Fibroblast of skin of right quadriceps (primary cell): ENCODE measurements at regions not wholly inside any gene's neighbourhood (a gene's known extent, or its start where the extent isn't known, plus 50 kb on each side); places are given as distances from the start of the nearest gene placed in this dataset.

Source experiments
- DNase-seq: peaks from one replicate; pipeline ENCODE4 v3.0.0-alpha.2; 2013

DNA sequence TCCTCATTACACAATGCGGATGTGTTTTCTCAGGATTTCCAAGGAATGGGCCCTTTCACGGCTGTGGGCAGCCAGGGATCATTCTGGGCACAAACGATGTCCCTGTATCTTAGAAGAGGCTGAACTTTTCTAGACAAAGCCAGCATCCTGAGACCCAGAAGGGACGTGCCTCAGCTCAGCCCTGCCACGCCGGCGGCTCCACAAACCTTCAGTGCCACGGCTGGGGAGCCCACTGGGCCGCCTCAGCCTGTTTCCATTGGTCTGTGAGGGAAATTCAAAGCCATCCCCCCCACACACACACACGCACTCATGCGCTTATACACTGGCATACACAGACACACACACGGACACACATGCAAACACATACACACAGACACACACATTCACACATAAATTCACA lies 344.9 kb upstream of the MKI67 start:
- DNase-seq = no peak

GRCh38 chr10:128472196-128472595 lies 346.0 kb upstream of the MKI67 start:
- no peak for DNase-seq

DNA sequence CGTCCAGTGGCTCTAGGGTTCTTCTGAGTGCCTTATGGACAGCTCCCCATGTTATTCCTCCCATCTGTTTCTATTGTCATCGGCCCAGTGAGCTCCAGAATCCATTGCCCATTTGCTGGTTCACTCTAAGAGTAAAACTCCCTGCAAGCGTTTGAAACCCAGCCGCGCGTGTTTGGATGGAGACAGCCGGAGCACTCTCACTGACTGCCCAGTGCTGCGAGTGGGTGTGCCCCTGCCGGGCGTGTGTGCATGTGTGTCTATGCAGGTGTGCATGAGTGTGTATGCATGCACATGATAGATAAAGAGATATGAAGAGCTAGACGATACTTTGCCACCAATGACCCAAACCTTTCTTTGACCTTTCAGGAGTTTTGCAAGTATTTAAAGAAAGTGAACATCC lies 347.2 kb upstream of the MKI67 start:
- DNase-seq = no peak

- no peak for DNase-seq
Measured at GRCh38 chr10:128473911-128474310, 347.7 kb upstream of the MKI67 start.

- no peak for DNase-seq
Measured at GRCh38 chr10:128474571-128474970, 348.3 kb upstream of the MKI67 start.

DNA sequence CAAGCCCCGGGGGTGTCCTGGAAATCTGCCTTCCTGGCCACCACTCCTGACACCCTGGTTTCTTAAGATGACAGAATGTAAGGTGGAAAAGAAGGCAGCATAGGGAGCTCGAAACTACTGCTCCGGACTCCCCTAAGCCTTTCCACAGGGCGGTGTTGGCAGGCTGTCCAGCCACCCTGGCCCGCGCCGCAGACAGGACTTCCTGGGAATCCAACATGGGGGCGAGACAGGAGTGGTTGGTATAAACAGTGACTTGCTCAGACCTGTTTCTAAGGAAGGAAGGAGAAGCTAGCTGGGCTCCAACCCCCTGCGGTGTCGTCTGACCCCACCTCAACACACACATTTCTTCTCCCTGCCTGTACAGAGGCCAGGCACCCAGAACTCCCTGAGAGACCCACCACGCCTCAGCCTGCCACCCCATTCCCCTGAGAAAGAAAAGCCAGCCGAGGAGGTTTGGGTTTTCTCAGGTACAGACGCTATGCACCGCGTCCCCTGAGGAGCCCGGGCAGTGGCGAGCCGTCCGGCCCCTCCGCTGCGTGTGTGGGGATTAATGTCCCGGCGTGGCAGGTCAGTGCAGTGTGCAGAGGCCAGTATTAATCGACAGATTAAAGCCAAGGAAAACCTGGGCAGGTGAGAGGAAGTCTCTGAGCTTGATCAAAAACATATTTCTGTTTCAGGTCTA lies 349.6 kb upstream of the MKI67 start:
- DNase-seq = no peak

GRCh38 chr10:128476368-128476725 lies 350.1 kb upstream of the MKI67 start:
- DNase-seq = no peak

DNA sequence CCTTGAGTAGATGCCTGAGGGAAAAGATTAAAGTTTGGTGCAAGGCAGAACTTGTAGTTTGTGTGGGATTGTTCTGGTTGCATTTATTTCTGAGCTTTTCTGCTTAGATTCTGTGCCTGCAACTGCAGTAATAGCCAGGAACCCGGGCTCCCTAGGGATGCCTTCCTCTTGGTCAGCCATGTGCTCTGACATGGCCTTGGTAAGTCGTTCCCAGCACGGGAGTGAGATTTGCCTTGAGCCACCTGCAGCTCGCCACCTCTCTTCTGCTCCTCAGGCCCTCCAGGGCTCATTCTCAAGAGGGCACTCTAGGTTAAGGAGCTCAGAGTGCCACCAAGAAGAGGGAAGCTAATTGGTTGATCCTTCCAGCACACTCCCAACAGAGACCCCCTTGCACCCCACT lies 350.6 kb upstream of the MKI67 start:
- DNase-seq = no peak

DNA sequence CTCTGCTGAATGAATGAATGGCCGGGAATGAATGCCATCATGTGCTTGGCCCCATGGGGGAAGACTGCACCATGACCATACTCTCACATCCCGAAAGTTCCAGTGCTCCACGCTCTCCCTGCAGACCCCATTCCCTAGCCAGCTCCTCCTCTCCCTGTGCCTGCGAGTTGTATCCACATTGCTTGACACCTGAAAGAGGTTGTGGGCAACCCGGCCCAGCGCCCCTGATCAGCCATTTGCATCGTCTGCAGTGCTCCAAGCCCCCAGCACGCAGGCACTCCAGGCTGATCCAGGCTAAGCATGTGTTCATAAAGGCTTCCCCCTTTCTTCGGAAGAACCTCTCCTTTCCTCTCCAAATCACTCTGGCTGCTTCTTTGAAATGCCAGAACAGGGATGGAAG lies 354.4 kb upstream of the MKI67 start:
- no peak for DNase-seq

- no peak for DNase-seq
Measured at GRCh38 chr10:128481152-128481840, 355.1 kb upstream of the MKI67 start.

DNA sequence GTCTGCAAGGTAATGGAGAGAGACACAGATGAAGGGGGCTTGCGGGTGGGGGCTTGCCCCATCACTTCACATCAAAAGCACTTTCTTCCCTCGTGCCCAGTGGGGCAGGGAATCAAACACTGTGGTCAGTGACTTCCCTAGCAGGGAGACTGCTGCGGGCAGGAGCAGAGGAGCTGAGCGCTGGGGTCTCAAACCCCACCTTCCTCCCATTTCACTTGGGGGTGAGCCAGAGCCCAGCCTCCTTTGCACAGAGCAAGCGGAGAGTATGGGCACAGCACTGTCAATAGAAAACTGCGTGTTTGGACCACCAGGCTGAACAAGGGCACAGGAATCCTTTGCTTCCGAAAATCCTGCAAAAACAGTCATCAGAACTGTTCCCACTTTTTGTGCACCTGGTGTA lies 355.8 kb upstream of the MKI67 start:
- DNase-seq = no peak

DNA sequence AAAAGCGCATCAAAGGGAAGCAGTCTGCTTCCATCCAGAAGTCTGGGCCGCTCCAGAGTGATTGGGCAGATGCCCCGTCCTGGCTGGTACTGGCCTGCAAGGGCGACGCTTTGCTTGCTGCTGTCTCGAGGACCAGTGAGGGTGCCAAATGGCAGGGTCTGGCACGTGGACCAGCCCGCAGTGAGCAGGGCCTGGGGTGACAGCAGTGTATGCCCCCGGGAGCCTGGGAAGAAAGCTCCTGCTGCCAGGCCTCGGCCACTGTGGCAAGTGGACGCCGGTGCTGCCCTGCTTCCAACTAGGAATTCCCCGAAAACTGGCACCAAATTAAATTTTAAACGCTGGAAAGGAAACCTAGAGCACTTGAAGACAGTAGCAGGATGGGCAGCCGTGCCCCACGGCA lies 357.0 kb upstream of the MKI67 start:
- no peak for DNase-seq

- DNase-seq = no peak
Measured at GRCh38 chr10:128484041-128484440, 357.8 kb upstream of the MKI67 start.

DNA sequence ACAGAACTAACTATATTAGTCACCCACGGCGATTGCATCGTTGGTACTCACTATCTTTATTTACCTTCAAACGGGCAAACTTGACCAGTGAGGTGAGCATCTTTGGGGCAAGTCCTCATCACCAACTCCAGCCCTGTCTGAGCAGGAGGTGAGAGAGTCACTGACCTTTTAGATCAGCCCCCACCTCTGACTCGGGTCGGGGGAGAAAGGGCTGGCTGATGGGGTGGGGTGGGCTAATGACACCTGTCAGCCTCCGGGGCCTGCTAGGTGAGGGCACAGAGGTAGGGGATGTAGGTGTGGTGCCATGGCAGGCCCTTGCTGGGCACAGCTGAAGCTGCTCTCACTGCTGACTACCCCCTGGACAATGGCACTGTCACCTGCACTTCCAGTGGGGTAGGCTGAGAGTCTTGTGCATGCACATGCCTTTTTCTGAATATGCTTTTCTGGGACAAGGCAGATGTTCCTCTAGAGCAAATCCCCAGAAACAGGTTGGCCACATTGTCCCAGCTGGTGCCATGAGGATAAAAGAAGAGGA lies 359.5 kb upstream of the MKI67 start:
- no peak for DNase-seq

DNA sequence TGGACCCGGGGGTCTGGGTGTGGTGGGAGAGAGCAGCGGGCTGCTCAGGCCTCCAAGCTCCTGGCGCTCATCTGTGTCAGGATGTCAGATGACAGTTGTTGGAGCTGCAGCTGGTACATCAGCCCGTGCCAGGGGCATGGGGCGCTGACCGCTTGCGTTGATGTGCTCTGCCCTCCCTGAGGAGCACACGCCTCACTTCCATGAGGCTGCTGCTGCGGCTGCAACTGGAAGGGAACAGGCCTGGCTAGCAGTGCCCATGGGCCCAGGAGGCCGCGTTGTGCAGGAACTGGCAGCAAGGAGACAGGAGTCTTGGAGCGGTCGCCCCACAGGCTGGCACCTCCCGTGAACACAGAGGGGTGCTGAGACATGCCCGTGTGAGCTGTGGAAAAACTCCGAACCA lies 361.3 kb upstream of the MKI67 start:
- no peak for DNase-seq

- DNase-seq = no peak
Measured at GRCh38 chr10:128489324-128490247, 363.4 kb upstream of the MKI67 start.

DNA sequence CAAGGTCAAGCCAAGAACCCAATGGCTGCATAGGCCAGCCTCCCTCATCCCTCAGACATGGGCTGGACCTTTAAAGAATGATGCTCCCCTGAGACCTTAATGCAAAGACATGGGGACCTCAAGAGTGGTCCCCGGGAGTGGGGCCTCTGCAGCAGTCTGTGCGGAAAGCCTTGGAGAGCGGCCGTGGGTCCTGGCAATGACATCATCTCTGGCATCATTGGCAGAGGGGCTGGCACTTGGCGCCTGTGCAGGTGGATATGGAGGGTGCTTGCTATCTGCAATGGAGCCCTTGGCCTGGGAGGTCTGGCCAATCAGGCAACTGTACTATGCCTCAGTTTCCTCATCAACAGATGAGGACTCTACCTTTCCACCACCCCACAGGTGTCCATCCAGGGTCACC lies 365.5 kb upstream of the MKI67 start:
- no peak for DNase-seq

- no peak for DNase-seq
Measured at GRCh38 chr10:128493811-128494210, 367.6 kb upstream of the MKI67 start.

- no peak for DNase-seq
Measured at GRCh38 chr10:128494665-128495064, 368.4 kb upstream of the MKI67 start.

GRCh38 chr10:128497660-128498377 lies 371.6 kb upstream of the MKI67 start:
- DNase-seq = no peak

- DNase-seq = no peak
Measured at GRCh38 chr10:128498378-128498730, 372.1 kb upstream of the MKI67 start.

DNA sequence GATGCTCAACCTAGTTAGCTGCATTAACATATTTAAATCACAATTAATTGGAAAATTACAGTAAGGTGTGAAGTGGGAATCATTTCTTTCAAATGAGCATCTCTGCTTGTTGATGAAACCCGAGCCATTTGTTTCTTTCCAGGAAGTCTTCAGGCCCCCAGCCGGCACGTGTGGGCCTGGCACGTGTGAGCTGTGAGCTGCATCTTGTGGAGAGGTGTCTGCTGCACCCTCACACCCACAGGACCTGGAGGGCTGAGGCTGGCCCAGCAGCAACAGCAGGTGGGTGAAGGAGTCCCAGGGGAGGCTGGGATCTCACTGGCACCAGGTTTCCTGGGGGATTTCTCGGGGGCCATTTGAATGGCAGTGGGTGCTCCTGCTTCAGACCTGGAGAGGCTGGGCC lies 372.5 kb upstream of the MKI67 start:
- DNase-seq = no peak

DNA sequence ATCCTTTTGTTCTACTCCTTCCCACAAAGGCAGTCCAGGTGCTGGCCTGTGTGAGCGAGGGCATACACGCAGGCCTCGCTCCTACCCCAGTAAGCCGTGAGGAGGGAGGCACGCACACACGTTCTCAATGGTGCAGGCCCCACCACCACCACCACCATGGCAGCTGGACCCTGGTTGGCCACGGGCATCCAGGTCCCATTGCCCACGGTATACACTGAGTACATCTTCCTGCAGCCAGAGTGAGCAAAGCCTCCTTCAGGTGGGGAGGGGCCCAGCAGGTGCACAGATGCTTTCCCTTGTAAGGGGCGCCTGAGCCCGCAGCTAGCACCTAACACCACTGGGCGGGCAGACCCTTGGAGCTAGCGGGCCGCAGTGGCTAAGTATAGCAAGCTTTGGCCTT lies 373.3 kb upstream of the MKI67 start:
- no peak for DNase-seq
